Erythroblast (primary cell): ENCODE measurements at regions not wholly inside any gene's neighbourhood (a gene's known extent, or its start where the extent isn't known, plus 50 kb on each side); places are given as distances from the start of the nearest gene placed in this dataset.
A peak's percentile ranks its signal among the peaks of the same experiment; 100 is the strongest.
"Not testable (repeated sequence)": the region's sequence is repeated elsewhere in the genome, so short reads cannot be mapped to it uniquely, and the experiment has no call there.

ENCODE experiments used
- DNase-seq, 2 experiments: peaks; one replicate each; lab custom pipeline; 2025; lab: John Stamatoyannopoulos, UW
- GATA1 ChIP-seq: IDR thresholded peaks from 2 replicates; pipeline ENCODE4 v1.6.1; 2011; ENCODE audit warnings: low read depth, mild to moderate bottlenecking, control low read depth, low read length, moderate library complexity
- POLR2A ChIP-seq: IDR thresholded peaks from 2 replicates; pipeline ENCODE4 v1.6.1; 2011; ENCODE audit warnings: mild to moderate bottlenecking, low read length

DNA sequence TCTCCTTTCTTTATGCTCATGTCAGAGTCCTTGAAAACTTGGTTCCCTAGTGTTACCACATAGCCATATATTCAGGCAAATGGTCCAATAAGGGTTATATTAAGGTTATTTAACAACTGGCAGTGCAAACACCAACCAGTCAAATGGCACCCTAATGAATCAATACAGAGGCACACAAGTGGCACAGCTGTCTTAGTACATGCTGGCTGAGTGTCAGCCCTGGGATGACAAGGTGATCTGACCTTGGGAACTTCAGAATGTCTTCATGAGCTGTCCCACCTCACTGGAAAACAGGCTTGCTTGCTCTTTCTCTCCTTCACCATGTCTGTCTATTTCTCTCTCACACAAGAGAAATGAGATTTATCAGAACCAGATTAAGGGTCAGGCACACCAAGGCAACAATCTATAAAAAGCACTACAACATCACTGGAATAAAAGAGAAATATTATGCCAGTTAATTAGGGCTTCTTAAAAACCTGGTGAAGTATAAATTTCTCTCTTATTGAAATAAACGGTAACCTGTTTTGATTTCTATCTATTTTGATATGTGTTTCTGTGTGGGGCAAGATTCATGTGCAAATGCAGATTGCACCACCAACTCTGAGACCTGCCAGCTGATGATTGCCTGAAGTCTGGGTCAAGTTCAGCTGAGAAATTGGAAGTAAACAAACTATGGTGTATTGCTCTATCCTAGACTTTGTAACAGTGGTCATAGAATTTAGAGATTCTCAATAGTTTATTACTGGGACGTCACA lies 140.7 kb downstream of the SREK1 start:
- no peak for DNase-seq
- TF ChIP-seq GATA1: no peak
- TF ChIP-seq POLR2A: no peak

DNA sequence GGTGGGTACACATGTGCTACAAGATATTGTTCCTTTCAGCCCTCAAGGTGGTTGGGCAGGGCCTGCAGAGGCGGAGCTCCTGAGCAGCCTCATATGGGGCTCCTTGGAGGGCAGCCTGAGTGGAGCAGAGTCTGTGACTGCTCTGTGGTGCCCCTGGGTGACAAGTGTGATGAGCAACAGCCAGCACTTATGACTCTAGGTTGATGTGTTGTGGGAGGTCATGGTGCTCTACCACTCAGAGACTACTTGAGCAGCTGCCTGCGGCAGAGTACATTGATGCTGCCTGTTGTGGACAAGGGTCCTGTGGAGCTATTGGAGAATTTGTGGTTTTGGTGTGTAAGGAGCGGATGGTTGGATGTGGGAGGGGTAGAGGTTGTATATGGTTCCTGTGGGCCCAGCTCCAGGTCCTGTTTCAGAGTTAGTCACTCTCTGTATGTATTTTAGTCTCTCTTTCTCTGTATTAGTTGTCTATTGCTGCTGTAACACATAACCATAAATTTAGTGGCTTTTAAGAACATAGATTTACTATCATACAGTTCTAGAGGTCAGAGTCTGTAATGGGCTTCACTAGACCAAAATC lies 141.3 kb downstream of the SREK1 start:
- no peak for DNase-seq
- TF ChIP-seq GATA1 (no peak), POLR2A (no peak)

DNA sequence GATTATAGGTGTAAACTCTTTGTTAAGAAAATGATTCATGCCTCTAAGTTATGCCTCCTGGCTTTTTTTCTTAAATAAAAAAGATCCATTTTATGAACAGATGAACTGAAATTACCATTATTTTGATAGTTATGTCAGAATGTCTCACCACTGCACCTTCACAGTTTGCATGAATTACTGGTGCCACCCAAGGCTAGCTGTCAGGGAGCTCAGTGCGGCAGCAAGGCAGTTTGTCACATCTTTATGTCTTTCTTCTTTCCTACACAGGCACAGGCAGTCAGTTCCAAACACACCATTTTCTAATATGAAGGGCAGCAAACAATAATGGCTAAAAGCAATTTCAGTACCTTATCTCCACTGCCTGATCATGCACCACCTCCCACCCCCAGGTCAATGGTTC lies 147.7 kb downstream of the SREK1 start:
- TF ChIP-seq GATA1 (no peak), POLR2A (no peak)
- no peak for DNase-seq

DNA sequence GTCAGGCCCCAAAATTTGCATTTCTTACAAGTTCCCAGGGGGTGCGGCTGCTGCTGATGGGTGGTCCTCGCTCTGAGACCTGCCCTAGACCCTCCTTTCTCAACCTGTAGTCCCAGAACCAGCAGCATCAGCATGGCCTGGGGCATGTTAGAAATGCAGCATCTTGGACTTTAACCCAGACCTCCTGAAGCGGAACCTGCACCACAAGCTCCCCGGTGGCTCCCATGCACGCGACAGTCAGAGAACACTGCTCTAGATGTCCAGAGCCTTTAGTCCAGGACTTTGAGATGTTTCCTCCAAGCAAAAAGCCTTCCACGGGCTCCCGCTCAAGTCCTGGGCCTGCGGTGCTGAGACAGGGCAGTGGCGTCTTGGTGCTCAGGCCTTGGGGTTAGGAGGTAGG lies 149.8 kb downstream of the SREK1 start:
- not testable (repeated sequence) for DNase-seq

DNA sequence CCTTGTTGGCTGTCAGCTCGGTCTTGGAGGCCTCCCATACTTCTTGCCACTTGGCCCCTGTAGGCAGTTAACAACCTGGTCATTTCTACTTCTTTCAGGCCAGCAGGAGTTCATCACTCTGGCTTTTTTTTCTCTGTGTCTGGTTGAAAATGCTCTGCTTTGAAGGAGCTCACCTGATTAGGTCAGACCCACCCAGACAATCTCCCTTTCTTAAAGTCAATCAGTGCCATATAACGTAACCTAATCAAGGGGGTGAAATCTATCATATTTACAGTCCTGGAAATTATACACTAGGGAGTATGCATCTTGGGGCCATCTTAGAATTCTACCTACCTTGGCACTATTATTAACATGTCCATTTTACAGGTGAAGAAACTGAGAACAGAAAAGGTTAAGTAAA lies 155.4 kb downstream of the SREK1 start:
- TF ChIP-seq POLR2A (no peak), GATA1 (no peak)
- DNase-seq: no peak

DNA sequence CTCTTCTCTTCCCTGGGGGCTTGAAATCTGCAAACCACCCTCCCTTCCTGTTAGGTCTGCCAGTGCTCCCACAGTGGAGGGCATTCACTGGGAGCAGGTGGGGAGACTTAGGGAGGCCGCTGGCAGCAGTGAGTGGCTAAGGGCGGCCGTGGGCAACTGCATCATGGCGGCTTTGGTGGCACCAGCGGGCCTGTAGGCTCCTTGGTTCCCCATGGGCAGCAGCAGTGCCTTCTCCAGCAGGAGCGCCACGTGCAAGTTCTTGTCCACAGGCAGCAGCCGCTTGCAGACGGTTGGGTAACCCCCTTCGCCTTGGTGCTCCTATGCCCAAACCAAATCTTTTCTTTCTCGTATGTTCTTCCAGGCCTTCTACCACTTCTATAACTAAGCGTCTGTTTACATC lies 158.2 kb downstream of the SREK1 start:
- TF ChIP-seq POLR2A (no peak), GATA1 (no peak)

DNA sequence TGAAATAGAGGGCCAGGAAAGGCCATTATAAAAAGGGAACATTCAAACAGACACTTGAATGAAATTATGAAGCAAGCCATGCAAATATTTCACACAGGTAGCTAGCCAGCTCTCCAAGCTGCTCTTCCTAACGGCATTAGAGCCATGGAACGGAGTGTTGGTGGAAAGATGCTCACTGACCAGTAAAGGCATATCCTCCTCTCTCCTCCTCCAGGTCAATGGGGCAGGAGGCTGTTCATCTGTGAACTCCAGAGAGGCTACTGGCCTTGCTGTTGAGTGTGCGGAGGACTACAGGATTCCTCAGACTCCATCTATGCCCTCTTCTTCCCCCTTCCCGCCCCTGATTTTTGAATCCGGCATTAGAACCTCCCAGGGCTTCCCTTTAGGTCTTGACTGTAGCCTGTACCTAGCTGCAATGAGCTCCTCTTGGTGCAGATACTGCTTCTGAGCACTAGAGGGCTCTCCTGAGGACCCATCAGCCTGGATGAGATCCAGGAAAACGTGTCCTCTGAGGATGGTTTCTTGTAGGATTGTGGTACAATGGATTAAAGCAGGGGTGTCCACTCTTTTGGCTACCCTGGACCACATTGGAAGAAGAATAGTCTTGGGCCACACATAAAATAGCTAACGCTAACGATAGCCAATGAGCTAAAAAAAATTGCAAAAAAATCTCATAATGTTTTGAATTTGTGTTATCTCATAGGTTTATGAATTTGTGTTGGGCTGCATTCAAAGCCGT lies 162.2 kb downstream of the SREK1 start:
- peak; percentile 45 to 60 for DNase-seq
- TF ChIP-seq POLR2A: no peak
- no peak for TF ChIP-seq GATA1

More for the DNA sequence above, 158.2 kb downstream of the SREK1 start:
- DNase-seq: no peak

DNA sequence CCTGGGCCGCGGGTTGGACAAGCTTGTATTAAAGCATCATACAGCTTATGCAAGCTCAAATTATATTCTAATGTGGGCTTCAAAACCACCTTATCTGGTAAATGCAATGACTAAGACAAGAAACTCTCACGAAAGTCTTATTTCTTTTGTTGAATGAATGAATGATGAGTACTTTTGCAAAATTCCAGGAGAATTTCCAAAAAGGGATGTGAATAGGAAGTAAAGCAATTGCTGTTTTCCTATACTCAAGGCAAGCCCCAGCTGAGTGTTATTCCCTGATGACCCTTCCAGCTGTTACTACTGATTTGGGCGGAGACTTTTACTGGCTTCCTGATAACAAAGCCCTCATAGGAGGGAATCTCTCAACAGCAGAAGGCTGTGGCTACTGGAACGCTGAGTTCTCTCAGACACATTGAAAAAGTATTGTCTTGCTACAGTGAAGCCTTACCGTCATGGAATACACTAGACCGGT lies 162.8 kb downstream of the SREK1 start:
- TF ChIP-seq GATA1 (no peak), POLR2A (no peak)
- DNase-seq: peak; percentile 35 to 64

DNA sequence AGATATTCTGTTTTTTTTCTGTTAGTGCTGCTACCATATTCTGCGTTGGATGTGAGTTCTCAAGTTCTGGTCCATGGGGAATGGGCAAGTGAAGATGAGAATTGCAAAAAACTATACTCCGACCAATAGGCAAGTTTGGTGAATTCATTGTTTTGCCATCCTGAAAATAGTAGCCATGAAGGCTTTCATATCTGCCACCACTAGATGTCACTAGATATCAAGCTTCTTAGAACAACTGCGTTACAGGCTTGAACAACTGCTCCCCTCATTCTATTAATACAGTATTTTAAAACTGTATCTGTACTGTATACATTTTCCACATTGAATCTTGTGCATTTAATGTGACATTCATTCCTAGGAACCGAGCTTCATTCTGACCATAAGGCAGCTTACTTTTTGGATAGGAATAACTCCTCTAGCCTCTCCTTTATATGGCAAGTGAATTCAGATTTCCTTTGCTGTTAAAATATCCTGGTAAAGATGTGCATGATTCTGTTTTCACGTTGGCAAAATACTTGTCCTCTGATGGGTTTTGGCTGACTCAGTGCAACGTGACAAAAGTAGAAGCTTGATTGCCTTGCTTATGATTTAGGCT lies 163.6 kb downstream of the SREK1 start:
- no peak for TF ChIP-seq POLR2A
- no peak for TF ChIP-seq GATA1

DNA sequence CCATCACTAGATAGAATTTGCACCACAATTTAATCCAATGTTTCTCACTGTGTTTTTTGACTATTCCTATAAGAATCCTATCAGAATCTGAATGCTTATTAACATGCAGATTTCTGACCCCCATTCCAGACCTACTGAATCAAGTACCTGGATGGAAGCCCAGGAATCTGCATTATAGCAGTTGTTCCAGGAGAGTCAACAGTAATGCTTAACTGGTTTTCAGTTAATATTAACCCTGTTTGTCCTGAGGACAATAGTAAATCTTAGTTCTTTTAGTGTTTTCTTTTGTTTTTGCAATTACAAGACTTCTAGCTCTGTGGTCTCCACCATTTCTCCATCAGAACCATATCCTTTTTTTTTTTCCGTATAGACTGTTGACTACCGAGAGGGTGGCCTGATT lies 168.2 kb downstream of the SREK1 start:
- no peak for DNase-seq
- TF ChIP-seq GATA1 (no peak), POLR2A (no peak)

More for the DNA sequence above, 163.6 kb downstream of the SREK1 start:
- peak; percentile 61 to 66 for DNase-seq

DNA sequence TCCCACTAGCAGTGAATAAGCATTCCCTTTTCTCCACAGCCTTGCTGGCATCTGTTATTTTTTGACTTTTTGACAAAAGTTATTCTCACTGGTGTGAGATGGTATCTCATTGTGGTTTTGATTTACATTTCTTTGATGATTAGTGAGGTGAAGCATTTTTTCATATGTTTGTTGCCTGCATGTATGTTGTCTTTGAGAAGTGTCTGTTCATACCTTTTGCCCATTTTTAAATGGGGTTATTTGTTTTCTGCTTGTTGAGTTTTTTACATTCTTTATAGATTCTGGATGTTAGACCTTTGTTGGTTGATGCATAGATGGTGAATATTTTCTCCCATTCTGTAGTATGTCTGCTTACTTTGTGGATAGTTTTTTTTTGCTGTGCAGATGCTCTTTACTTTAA lies 171.7 kb downstream of the SREK1 start:
- no peak for DNase-seq
- TF ChIP-seq POLR2A (no peak), GATA1 (no peak)

DNA sequence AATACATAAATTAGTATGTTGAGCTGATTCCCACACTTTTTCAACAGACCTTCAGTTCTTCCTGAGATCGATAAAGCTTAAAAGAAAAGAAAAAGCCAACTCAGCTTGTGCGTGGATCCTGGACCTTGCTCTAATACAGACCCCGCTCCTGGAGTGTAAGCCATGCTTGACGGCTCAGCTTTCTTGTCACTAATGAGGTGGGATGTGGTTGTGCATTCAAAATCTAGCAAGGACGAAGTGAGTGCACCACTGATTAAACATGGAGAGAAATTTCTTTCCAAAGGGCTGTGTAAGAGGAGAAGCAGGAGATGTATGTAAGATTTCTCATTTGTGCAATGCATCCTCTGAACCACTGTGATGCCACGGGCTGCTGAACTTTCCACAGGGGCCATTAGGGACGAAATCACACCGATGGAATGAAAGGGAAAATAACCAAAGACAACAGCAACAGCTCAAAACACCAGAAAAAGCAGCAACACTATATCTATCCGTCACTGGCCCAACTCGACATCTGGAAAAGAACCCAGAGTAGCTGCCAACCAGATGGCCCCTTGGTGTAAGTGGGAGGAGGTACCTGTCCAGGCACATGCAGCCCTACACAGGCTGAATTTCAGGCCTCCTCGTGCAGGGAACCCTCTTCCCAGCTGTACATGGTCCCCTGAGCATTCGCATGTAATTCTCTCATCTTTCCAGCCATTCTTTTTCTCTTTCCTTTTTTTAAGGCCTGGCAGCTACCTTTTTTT lies 178.9 kb downstream of the SREK1 start:
- no peak for DNase-seq
- TF ChIP-seq POLR2A (no peak), GATA1 (no peak)

DNA sequence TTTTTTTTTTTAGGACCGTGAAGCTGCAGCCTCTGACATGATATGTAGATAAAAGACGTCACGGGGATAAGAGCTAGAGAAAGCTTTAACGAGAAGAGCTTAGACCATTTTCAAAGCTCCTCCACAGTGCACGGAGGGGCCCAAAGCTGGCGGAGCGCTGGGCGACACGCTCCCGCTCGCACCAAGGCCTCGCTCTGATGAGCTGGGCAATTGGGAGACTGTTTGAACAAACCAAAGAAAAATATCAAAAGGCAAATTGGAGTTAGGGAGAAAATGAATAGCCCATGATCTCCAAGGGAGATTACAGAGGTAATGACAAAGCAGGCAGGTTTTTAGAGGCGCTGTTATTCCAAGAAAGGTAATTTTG lies 179.4 kb downstream of the SREK1 start:
- TF ChIP-seq GATA1: no peak
- TF ChIP-seq POLR2A: no peak
- DNase-seq: no peak
